Astrocyte of the cerebellum (primary cell): ENCODE measurements at regions not wholly inside any gene's neighbourhood (a gene's known extent, or its start where the extent isn't known, plus 50 kb on each side); places are given as distances from the start of the nearest gene placed in this dataset.

Experiments used
- DNase-seq: peaks from one replicate; pipeline ENCODE4 v3.0.0-alpha.2; 2011; ENCODE audit warnings: low read depth
- H3K4me3 ChIP-seq: 2 replicates; pipeline ENCODE4 v1.5.1; 2011; ENCODE audit warnings: mild to moderate bottlenecking, low read depth, low read length, moderate library complexity
- in situ Hi-C: cut with HindIII; loops from 2 replicates; pipeline ENCODE4 v1.10.0; 2017; ENCODE audit warnings: low sequenced_read_pairs
- TF ChIP-seq, protein P1 (sequence below): IDR thresholded peaks from 2 replicates; pipeline ENCODE4 v1.5.1; 2012; ENCODE audit warnings: low read length, low read depth, moderate library complexity, mild to moderate bottlenecking; ENCODE audit errors: missing control alignments

- no peak overlapping the region for H3K4me3 ChIP-seq
- TF ChIP-seq, protein P1, sequence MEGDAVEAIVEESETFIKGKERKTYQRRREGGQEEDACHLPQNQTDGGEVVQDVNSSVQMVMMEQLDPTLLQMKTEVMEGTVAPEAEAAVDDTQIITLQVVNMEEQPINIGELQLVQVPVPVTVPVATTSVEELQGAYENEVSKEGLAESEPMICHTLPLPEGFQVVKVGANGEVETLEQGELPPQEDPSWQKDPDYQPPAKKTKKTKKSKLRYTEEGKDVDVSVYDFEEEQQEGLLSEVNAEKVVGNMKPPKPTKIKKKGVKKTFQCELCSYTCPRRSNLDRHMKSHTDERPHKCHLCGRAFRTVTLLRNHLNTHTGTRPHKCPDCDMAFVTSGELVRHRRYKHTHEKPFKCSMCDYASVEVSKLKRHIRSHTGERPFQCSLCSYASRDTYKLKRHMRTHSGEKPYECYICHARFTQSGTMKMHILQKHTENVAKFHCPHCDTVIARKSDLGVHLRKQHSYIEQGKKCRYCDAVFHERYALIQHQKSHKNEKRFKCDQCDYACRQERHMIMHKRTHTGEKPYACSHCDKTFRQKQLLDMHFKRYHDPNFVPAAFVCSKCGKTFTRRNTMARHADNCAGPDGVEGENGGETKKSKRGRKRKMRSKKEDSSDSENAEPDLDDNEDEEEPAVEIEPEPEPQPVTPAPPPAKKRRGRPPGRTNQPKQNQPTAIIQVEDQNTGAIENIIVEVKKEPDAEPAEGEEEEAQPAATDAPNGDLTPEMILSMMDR: no peak
- no peak for DNase-seq
- in situ Hi-C loops: no loop called here
These were observed 106.3 kb downstream of the KLF6 start for GRCh38 chr10:3678629-3679227.

DNA sequence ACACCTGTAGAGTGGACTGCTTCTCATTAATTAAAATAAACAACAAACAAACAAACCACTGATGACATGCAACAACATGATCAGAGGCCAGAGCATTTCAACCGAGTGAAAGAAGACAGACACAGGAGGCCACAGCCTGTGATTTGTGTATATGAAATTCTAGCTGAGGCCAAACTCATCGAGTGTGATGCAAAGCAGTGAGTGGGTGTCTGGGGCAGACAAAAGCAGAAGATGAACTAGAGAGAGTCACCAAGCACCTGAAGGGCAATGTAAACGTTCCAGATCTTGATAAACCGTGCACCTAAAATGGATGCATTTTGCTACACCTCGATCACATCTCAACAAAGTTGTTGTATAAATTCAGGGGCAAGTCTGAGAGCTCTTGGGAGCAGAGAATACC is 108.4 kb downstream of the KLF6 start:
- in situ Hi-C loops: no loop called here
- TF ChIP-seq, protein P1: no peak
- H3K4me3 ChIP-seq: no peak overlapping the region
- no peak for DNase-seq

- TF ChIP-seq, protein P1: no peak
- in situ Hi-C loops: no loop called here
- H3K4me3 ChIP-seq: no peak overlapping the region
- DNase-seq: no peak
These were observed 112.8 kb downstream of the KLF6 start for GRCh38 chr10:3672220-3672619.

GRCh38 chr10:3671386-3671955 is 113.5 kb downstream of the KLF6 start:
- in situ Hi-C loops: no loop called here
- TF ChIP-seq, protein P1: no peak
- H3K4me3 ChIP-seq: no peak overlapping the region
- no peak for DNase-seq

DNA sequence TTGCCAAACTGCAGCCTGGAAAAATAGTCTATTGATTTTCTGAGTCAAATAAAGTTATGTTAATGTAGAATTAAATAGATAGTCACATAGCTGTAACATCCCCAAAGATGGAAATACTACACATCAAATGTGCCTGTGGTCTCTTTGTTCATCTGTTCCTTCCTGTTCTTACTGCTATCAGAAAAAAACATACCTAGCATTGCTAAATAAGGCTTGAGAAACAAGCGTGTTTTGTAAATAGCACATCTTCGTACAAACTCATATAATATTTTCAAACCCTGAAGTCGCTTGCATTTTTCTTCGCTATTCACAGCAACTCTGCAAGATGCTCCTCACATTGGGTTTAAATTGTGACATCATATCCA is 116.1 kb downstream of the KLF6 start:
- in situ Hi-C loops: no loop called here
- DNase-seq: no peak
- no peak overlapping the region for H3K4me3 ChIP-seq
- TF ChIP-seq, protein P1: no peak

GRCh38 chr10:3668276-3668965 is 116.6 kb downstream of the KLF6 start:
- H3K4me3 ChIP-seq: no peak overlapping the region
- TF ChIP-seq, protein P1: no peak
- in situ Hi-C loops: no loop called here
- peak; percentile 23 for DNase-seq
